ENCODE measurements at regions not wholly inside any gene's neighbourhood (a gene's known extent, or its start where the extent isn't known, plus 50 kb on each side); places are given as distances from the start of the nearest gene placed in this dataset.
A peak's percentile ranks its signal among the peaks of the same experiment; 100 is the strongest.

- Histone ChIP-seq H3K27me3 (ENCODE audit: control insufficient read depth, insufficient read depth, low read length, poor library complexity, severe bottlenecking) (peaks cover 4% of the 10 kb centered on the region), H3K4me3 (ENCODE audit: low read length) (no peak overlapping the region), H3K9ac (ENCODE audit: extremely low read depth, low read length, poor library complexity, severe bottlenecking) (no peak overlapping the region), H3K9me3 (ENCODE audit: control insufficient read depth, low read length) (no peaks in the 10 kb centered on the region), H3K27ac (ENCODE audit: low read depth, low read length) (no peak overlapping the region), H3K4me1 (ENCODE audit: control insufficient read depth, insufficient read depth, low read length) (no peaks in the 10 kb centered on the region), H3K36me3 (ENCODE audit: control insufficient read depth, insufficient read depth, low read length) (no peaks in the 10 kb centered on the region)
- no peak for DNase-seq
- TF ChIP-seq, protein P1, sequence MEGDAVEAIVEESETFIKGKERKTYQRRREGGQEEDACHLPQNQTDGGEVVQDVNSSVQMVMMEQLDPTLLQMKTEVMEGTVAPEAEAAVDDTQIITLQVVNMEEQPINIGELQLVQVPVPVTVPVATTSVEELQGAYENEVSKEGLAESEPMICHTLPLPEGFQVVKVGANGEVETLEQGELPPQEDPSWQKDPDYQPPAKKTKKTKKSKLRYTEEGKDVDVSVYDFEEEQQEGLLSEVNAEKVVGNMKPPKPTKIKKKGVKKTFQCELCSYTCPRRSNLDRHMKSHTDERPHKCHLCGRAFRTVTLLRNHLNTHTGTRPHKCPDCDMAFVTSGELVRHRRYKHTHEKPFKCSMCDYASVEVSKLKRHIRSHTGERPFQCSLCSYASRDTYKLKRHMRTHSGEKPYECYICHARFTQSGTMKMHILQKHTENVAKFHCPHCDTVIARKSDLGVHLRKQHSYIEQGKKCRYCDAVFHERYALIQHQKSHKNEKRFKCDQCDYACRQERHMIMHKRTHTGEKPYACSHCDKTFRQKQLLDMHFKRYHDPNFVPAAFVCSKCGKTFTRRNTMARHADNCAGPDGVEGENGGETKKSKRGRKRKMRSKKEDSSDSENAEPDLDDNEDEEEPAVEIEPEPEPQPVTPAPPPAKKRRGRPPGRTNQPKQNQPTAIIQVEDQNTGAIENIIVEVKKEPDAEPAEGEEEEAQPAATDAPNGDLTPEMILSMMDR (conservative IDR thresholded peaks at IDR 0.05), result no peak
- H3K9me3 Mint-ChIP-seq, result no peaks in the 10 kb centered on the region
- H3K4me3 Mint-ChIP-seq, result no peak overlapping the region
- H3K4me1 Mint-ChIP-seq, result peaks cover 22% of the 10 kb centered on the region
- no peaks in the 10 kb centered on the region for H3K27me3 Mint-ChIP-seq (ENCODE audit: insufficient read depth)
- 87 to 95% methylated on average over 2 to 3 of the region's 3 CpGs for WGBS, 2 experiments (ENCODE audit: insufficient coverage in 1 of 2, insufficient read length in 1 of 2)
- H3K27ac Mint-ChIP-seq, result no peak overlapping the region
- H3K36me3 Mint-ChIP-seq (ENCODE audit: low read depth), result no peaks in the 10 kb centered on the region
Measured at GRCh38 chr15:59886441-59886840, 117.7 kb upstream of the FOXB1 start.

- H3K27ac Mint-ChIP-seq, result peak overlapping the region; percentile 64
- DNase-seq, result peak; percentile 60
Measured at GRCh38 chr15:59885832-59886231, 118.3 kb upstream of the FOXB1 start.

DNA sequence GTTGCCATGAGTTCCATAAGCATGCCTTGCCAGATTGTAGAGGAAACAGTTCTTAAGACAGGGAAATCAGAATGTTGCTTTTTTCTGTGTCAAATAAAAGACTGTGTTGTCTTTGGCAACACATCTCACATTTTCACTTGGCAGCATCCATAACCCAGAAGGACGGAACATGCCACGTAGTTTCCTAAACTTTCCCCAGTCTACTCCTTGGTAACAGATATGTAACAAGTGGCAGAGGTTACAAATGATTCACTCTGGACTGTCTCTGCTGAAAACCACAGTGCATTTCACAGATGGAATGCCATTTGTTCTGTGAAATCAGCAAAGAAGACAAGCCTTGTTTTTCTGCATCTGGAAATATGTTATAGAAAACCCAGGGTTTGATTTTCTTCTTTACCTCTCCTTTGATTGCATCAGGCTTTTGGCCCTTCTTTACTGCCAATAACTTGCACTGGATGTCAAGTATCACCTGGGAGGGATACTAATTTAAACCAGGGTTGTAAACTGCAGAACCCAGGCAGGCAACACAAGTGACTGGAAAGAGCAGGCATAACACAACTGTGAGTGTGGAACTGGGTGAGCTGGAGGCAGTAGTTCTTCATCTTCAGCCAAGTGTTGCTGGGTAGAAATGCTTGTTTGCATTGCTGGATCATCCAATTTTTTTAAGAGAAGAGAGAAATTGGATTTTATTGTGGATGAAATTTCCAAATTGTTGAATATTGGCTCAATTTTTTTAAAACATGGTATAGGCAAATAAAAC lies 124.4 kb upstream of the FOXB1 start:
- Histone ChIP-seq H3K36me3 (ENCODE audit: control insufficient read depth, insufficient read depth, low read length) (no peaks in the 10 kb centered on the region), H3K9ac (ENCODE audit: extremely low read depth, low read length, poor library complexity, severe bottlenecking) (no peak overlapping the region), H3K4me1 (ENCODE audit: control insufficient read depth, insufficient read depth, low read length) (peaks cover 26% of the 10 kb centered on the region), H3K27ac (ENCODE audit: low read depth, low read length) (no peak overlapping the region), H3K9me3 (ENCODE audit: control insufficient read depth, low read length) (no peaks in the 10 kb centered on the region), H3K27me3 (ENCODE audit: control insufficient read depth, insufficient read depth, low read length, poor library complexity, severe bottlenecking) (no peaks in the 10 kb centered on the region), H3K4me3 (ENCODE audit: low read length) (no peak overlapping the region)
- Mint-ChIP-seq H3K27ac (no peak overlapping the region), H3K4me3 (no peak overlapping the region), H3K27me3 (ENCODE audit: insufficient read depth) (peaks cover 3% of the 10 kb centered on the region), H3K4me1 (peaks cover 29% of the 10 kb centered on the region), H3K36me3 (ENCODE audit: low read depth) (no peaks in the 10 kb centered on the region), H3K9me3 (no peaks in the 10 kb centered on the region)
- TF ChIP-seq, protein P1 (conservative IDR thresholded peaks at IDR 0.05), result no peak
- WGBS, 2 experiments (ENCODE audit: insufficient coverage in 1 of 2, insufficient read length in 1 of 2), result 95 to 100% methylated on average over 2 of the region's 2 CpGs
- no peak for DNase-seq

More at GRCh38 chr15:59885832-59886231, 118.3 kb upstream of the FOXB1 start:
- no peaks in the 10 kb centered on the region for H3K27me3 ChIP-seq (ENCODE audit: control insufficient read depth, insufficient read depth, low read length, poor library complexity, severe bottlenecking)
- H3K9me3 Mint-ChIP-seq, result no peaks in the 10 kb centered on the region
- TF ChIP-seq, protein P1 (conservative IDR thresholded peaks at IDR 0.05), result no peak
- 50 to 59% methylated on average over 5 to 7 of the region's 7 CpGs for WGBS, 2 experiments (ENCODE audit: insufficient coverage in 1 of 2, insufficient read length in 1 of 2)
- H3K4me1 Mint-ChIP-seq, result peaks cover 22% of the 10 kb centered on the region
- H3K36me3 Mint-ChIP-seq (ENCODE audit: low read depth), result no peaks in the 10 kb centered on the region
- H3K27ac ChIP-seq (ENCODE audit: low read depth, low read length), result no peak overlapping the region
- no peak overlapping the region for H3K9ac ChIP-seq (ENCODE audit: extremely low read depth, low read length, poor library complexity, severe bottlenecking)
- H3K27me3 Mint-ChIP-seq (ENCODE audit: insufficient read depth), result no peaks in the 10 kb centered on the region
- H3K4me3 ChIP-seq (ENCODE audit: low read length), result no peak overlapping the region
- H3K4me1 ChIP-seq (ENCODE audit: control insufficient read depth, insufficient read depth, low read length), result no peaks in the 10 kb centered on the region
- no peaks in the 10 kb centered on the region for H3K9me3 ChIP-seq (ENCODE audit: control insufficient read depth, low read length)
- H3K4me3 Mint-ChIP-seq, result peak overlapping the region; percentile 21
- H3K36me3 ChIP-seq (ENCODE audit: control insufficient read depth, insufficient read depth, low read length), result no peaks in the 10 kb centered on the region

Data from endodermal cell (in vitro differentiated cells).